SK-N-SH treated with all-trans-retinoic acid at 6 μM for 48 hours (cell line): ENCODE measurements at regions not wholly inside any gene's neighbourhood (a gene's known extent, or its start where the extent isn't known, plus 50 kb on each side); places are given as distances from the start of the nearest gene placed in this dataset.

Experiments used
- ZFP3 ChIP-seq: fragments of 250-450 bp; sonication (Bioruptor Pico); IDR thresholded peaks from 2 replicates; pipeline ENCODE4 v1.5.0; 2020; ENCODE audit warnings: mild to moderate bottlenecking, moderate library complexity
- ZFP30 ChIP-seq: fragments of 450-650 bp; formaldehyde crosslinking; IDR thresholded peaks from 2 replicates; pipeline ENCODE4 v1.5.0; 2022; ENCODE audit warnings: mild to moderate bottlenecking, moderate library complexity
- ZNF565 ChIP-seq: fragments of 450-650 bp; formaldehyde crosslinking; conservative IDR thresholded peaks from 2 replicates; pipeline ENCODE4 v1.5.0; 2020; ENCODE audit warnings: low read depth, mild to moderate bottlenecking, moderate library complexity
- TF ChIP-seq, protein P1 (sequence below): fragments of 250-450 bp; sonication (Bioruptor Pico); IDR thresholded peaks from 2 replicates; pipeline ENCODE4 v1.8.0; 2020; ENCODE audit warnings: mild to moderate bottlenecking, moderate library complexity, borderline replicate concordance

DNA sequence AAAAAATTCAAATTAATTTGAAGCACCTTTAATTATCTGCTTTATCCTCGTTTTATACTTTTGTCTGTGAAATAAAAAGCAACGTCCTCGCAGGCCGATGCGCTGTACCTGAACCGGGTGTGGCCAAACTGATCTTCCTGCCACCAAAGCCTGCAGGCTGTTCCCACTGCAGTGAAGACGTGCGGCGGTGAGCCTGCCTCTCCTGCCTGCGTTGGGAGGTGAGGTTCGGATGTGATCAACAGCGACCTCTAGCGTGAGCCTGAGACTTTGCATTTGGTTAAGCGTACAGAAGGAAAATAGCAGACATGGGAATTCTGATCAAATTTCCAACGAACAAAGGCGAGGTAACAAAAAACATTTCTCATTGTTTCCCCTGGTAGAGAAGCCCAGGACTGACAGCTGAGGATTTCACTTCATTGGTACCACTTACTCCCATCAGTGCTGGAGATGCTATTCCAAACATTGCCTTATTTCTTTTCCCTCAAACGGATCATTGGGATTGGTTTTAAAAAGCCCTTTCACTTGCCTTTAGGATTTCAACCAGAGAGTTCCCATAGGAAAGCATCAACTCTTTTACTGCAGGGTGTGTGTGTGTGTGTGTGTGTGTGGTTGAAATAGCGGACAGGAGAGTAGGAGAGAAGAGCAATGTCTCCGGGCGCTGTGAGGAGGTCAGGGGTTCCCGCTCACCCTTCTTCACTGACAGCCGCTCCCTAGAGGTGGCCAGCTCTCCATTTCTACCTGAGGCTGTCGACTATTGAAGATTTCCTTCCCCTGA lies 56.6 kb upstream of the CCN6 start:
- TF ChIP-seq ZNF565 (CRISPR knock-in tag) (no peak), ZFP3 (CRISPR knock-in tag) (no peak), ZFP30 (CRISPR knock-in tag) (no peak)
- TF ChIP-seq, protein P1, sequence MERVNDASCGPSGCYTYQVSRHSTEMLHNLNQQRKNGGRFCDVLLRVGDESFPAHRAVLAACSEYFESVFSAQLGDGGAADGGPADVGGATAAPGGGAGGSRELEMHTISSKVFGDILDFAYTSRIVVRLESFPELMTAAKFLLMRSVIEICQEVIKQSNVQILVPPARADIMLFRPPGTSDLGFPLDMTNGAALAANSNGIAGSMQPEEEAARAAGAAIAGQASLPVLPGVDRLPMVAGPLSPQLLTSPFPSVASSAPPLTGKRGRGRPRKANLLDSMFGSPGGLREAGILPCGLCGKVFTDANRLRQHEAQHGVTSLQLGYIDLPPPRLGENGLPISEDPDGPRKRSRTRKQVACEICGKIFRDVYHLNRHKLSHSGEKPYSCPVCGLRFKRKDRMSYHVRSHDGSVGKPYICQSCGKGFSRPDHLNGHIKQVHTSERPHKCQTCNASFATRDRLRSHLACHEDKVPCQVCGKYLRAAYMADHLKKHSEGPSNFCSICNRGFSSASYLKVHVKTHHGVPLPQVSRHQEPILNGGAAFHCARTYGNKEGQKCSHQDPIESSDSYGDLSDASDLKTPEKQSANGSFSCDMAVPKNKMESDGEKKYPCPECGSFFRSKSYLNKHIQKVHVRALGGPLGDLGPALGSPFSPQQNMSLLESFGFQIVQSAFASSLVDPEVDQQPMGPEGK (CRISPR knock-in tag): no peak
